ENCODE measurements at regions not wholly inside any gene's neighbourhood (a gene's known extent, or its start where the extent isn't known, plus 50 kb on each side); places are given as distances from the start of the nearest gene placed in this dataset.
"Not testable (repeated sequence)": the region's sequence is repeated elsewhere in the genome, so short reads cannot be mapped to it uniquely, and the experiment has no call there.

GRCh38 chr2:207417301-207417718, 112.5 kb upstream of the CREB1 start:
- DNase-seq: no peak

GRCh38 chr2:207418419-207418818, 111.3 kb upstream of the CREB1 start:
- no peak for DNase-seq

GRCh38 chr2:207419331-207419730, 110.4 kb upstream of the CREB1 start:
- DNase-seq: no peak

- no peak for DNase-seq
Observed at GRCh38 chr2:207421671-207422070, 108.1 kb upstream of the CREB1 start.

GRCh38 chr2:207422380-207422779, 107.4 kb upstream of the CREB1 start:
- DNase-seq: no peak

GRCh38 chr2:207423886-207424285, 105.9 kb upstream of the CREB1 start:
- peak; percentile 14 to 19 for DNase-seq

GRCh38 chr2:207427986-207428385, 101.8 kb upstream of the CREB1 start:
- DNase-seq: no peak

GRCh38 chr2:207428573-207428972, 101.2 kb upstream of the CREB1 start:
- DNase-seq: no peak

- DNase-seq: no peak
Observed at GRCh38 chr2:207432453-207432852, 97.3 kb upstream of the CREB1 start.

GRCh38 chr2:207434306-207434705, 95.5 kb upstream of the CREB1 start:
- DNase-seq: no peak

GRCh38 chr2:207434899-207435465, 94.8 kb upstream of the CREB1 start:
- DNase-seq: no peak

- no peak for DNase-seq
Observed at GRCh38 chr2:207437136-207437523, 92.6 kb upstream of the CREB1 start.

- DNase-seq: no peak
Observed at GRCh38 chr2:207437524-207438143, 92.1 kb upstream of the CREB1 start.

- DNase-seq: no peak
Observed at GRCh38 chr2:207438414-207439126, 91.2 kb upstream of the CREB1 start.

- not testable (repeated sequence) for DNase-seq
Observed at GRCh38 chr2:207439881-207440280, 89.9 kb upstream of the CREB1 start.

GRCh38 chr2:207444756-207445155, 85.0 kb upstream of the CREB1 start:
- no peak for DNase-seq

GRCh38 chr2:207446653-207447052, 83.1 kb upstream of the CREB1 start:
- no peak for DNase-seq

GRCh38 chr2:207448006-207448405, 81.8 kb upstream of the CREB1 start:
- DNase-seq: no peak

- no peak for DNase-seq
Observed at GRCh38 chr2:207449642-207450165, 80.1 kb upstream of the CREB1 start.

- DNase-seq: no peak
Observed at GRCh38 chr2:207450186-207450585, 79.6 kb upstream of the CREB1 start.

GRCh38 chr2:207458582-207458981, 71.2 kb upstream of the CREB1 start:
- DNase-seq: no peak

- DNase-seq: no peak
Observed at GRCh38 chr2:207459990-207460757, 69.6 kb upstream of the CREB1 start.

- DNase-seq: no peak
Observed at GRCh38 chr2:207463433-207463832, 66.3 kb upstream of the CREB1 start.
